Smooth muscle cell (in vitro differentiated cells): ENCODE measurements at regions not wholly inside any gene's neighbourhood (a gene's known extent, or its start where the extent isn't known, plus 50 kb on each side); places are given as distances from the start of the nearest gene placed in this dataset.

Source experiments
- DNase-seq: peaks from one replicate; lab custom pipeline; 2025; ENCODE audit not compliant: unreplicated experiment; lab: John Stamatoyannopoulos, UW
- H2AFZ ChIP-seq: fragments of 200-600 bp; sonication (generic); 2 replicates; pipeline ENCODE4 v1.6.0; 2016; ENCODE audit warnings: antibody characterized with exemption, low read depth, mild to moderate bottlenecking
- H3F3A ChIP-seq: fragments of 200-600 bp; sonication (generic); 2 replicates; pipeline ENCODE4 v1.6.0; 2017; ENCODE audit warnings: antibody characterized with exemption, low read depth
- H3K27ac ChIP-seq: fragments of 200-600 bp; sonication (generic); 2 replicates; pipeline ENCODE4 v1.5.1; 2016; ENCODE audit warnings: low read depth, mild to moderate bottlenecking
- H3K27me3 ChIP-seq: fragments of 200-600 bp; sonication (generic); 2 replicates; pipeline ENCODE4 v1.6.1; 2016; ENCODE audit warnings: low read depth, mild to moderate bottlenecking
- H3K36me3 ChIP-seq: fragments of 200-600 bp; sonication (generic); 2 replicates; pipeline ENCODE4 v1.5.1; 2016; ENCODE audit warnings: low read depth
- H3K4me1 ChIP-seq: fragments of 200-600 bp; sonication (generic); 2 replicates; pipeline ENCODE4 v1.5.1; 2016; ENCODE audit warnings: low read depth
- H3K4me2 ChIP-seq: fragments of 200-600 bp; sonication (generic); 2 replicates; pipeline ENCODE4 v1.6.0; 2016; ENCODE audit warnings: mild to moderate bottlenecking
- H3K4me3 ChIP-seq: fragments of 200-600 bp; sonication (generic); 2 replicates; pipeline ENCODE4 v1.5.1; 2016; ENCODE audit warnings: mild to moderate bottlenecking
- H3K79me2 ChIP-seq: fragments of 200-600 bp; sonication (generic); 2 replicates; pipeline ENCODE4 v1.6.0; 2016; ENCODE audit warnings: low read depth, mild to moderate bottlenecking
- H3K9ac ChIP-seq: fragments of 200-600 bp; sonication (generic); 2 replicates; pipeline ENCODE4 v1.6.0; 2016; ENCODE audit warnings: low read depth
- H3K9me3 ChIP-seq: fragments of 200-600 bp; sonication (generic); replicated peaks from 2 replicates; pipeline ENCODE4 v1.5.1; 2016; ENCODE audit warnings: low read depth
- H4K20me1 ChIP-seq: fragments of 200-600 bp; sonication (generic); 2 replicates; pipeline ENCODE4 v1.6.0; 2016; ENCODE audit warnings: low read depth
- CTCF ChIP-seq: fragments of 200-600 bp; sonication (generic); IDR thresholded peaks from 2 replicates; pipeline ENCODE4 v1.5.1; 2017; ENCODE audit warnings: borderline replicate concordance, mild to moderate bottlenecking, antibody characterized with exemption; ENCODE audit not compliant: insufficient read depth, poor library complexity, severe bottlenecking
- WGBS: methylation state at CpG from one replicate; pipeline ENCODE4 v1.1.7; 2016; ENCODE audit warnings: low lambda C conversion rate; 5-methylcytosine and 5-hydroxymethylcytosine counted together

GRCh38 chr1:103854279-103854678, 104.6 kb downstream of the AMY1C start:
- Histone ChIP-seq H3K9me3 (no peaks in the 10 kb centered on the region), H2AFZ (no peak overlapping the region), H4K20me1 (no peaks in the 10 kb centered on the region)

GRCh38 chr1:103859721-103860120, 110.0 kb downstream of the AMY1C start:
- Histone ChIP-seq H3K27me3 (no peaks in the 10 kb centered on the region), H3K27ac (no peak overlapping the region), H3K79me2 (no peaks in the 10 kb centered on the region), H3F3A (no peaks in the 10 kb centered on the region), H3K9me3 (no peaks in the 10 kb centered on the region), H3K4me1 (no peaks in the 10 kb centered on the region), H3K4me3 (no peak overlapping the region), H3K36me3 (no peaks in the 10 kb centered on the region), H4K20me1 (no peaks in the 10 kb centered on the region), H3K9ac (no peak overlapping the region), H3K4me2 (no peak overlapping the region), H2AFZ (no peak overlapping the region)
- 84% methylated on average over 2 of the region's 2 CpGs for WGBS
- no peak for TF ChIP-seq CTCF
- DNase-seq: no peak

More at GRCh38 chr1:103854279-103854678, 104.6 kb downstream of the AMY1C start:
- DNase-seq: no peak
- H3K4me3 ChIP-seq: no peak overlapping the region
- H3K27ac ChIP-seq: no peak overlapping the region
- no peak overlapping the region for H3K4me2 ChIP-seq
- no peak overlapping the region for H3K9ac ChIP-seq
- H3F3A ChIP-seq: no peaks in the 10 kb centered on the region
- no peak for TF ChIP-seq CTCF
- no peaks in the 10 kb centered on the region for H3K27me3 ChIP-seq
- H3K36me3 ChIP-seq: no peaks in the 10 kb centered on the region
- H3K79me2 ChIP-seq: no peaks in the 10 kb centered on the region
- H3K4me1 ChIP-seq: no peaks in the 10 kb centered on the region

GRCh38 chr1:103898576-103899345, 149.1 kb downstream of the AMY1C start:
- Histone ChIP-seq H3F3A (no peaks in the 10 kb centered on the region), H3K4me2 (no peak overlapping the region), H3K27me3 (no peaks in the 10 kb centered on the region), H3K9ac (no peak overlapping the region), H3K79me2 (no peaks in the 10 kb centered on the region), H3K27ac (no peak overlapping the region), H3K4me3 (no peak overlapping the region), H4K20me1 (no peaks in the 10 kb centered on the region), H3K4me1 (no peaks in the 10 kb centered on the region), H3K36me3 (no peaks in the 10 kb centered on the region), H3K9me3 (no peaks in the 10 kb centered on the region), H2AFZ (no peak overlapping the region)
- no peak for TF ChIP-seq CTCF
- WGBS: 87% methylated on average over 3 of the region's 3 CpGs
- DNase-seq: no peak

GRCh38 chr1:103900005-103900404, 150.3 kb downstream of the AMY1C start:
- no peaks in the 10 kb centered on the region for H3F3A ChIP-seq
- no peak overlapping the region for H2AFZ ChIP-seq
- WGBS: 97% methylated on average over 3 of the region's 3 CpGs
- no peaks in the 10 kb centered on the region for H4K20me1 ChIP-seq
- H3K4me1 ChIP-seq: no peaks in the 10 kb centered on the region
- no peak overlapping the region for H3K9ac ChIP-seq
- no peaks in the 10 kb centered on the region for H3K27me3 ChIP-seq
- no peak overlapping the region for H3K4me3 ChIP-seq
- no peaks in the 10 kb centered on the region for H3K79me2 ChIP-seq
- H3K27ac ChIP-seq: no peak overlapping the region
- H3K4me2 ChIP-seq: no peak overlapping the region
- DNase-seq: no peak
- no peak for TF ChIP-seq CTCF
- H3K36me3 ChIP-seq: no peaks in the 10 kb centered on the region
- H3K9me3 ChIP-seq: no peaks in the 10 kb centered on the region
